Breast epithelium (tissue), 3 donors: ENCODE measurements at regions not wholly inside any gene's neighbourhood (a gene's known extent, or its start where the extent isn't known, plus 50 kb on each side); places are given as distances from the start of the nearest gene placed in this dataset.

ENCODE experiments used
- CTCF ChIP-seq, 3 donors: fragments of 450-650 bp; IDR thresholded peaks; one replicate each; pipeline ENCODE4 v1.5.1; 2016 to 2017; ENCODE audit warnings: antibody characterized with exemption in 3 of 3, mild to moderate bottlenecking in 3 of 3, moderate library complexity in 3 of 3
- POLR2A ChIP-seq: fragments of 450-650 bp; IDR thresholded peaks from one replicate; pipeline ENCODE4 v1.6.1; 2016; ENCODE audit warnings: antibody characterized with exemption, mild to moderate bottlenecking, moderate library complexity
- POLR2AphosphoS5 ChIP-seq, 3 donors: sonication (generic); formaldehyde crosslinking; IDR thresholded peaks; one replicate each; pipeline ENCODE4 v1.6.1; 2017; ENCODE audit warnings: antibody characterized with exemption in 3 of 3

DNA sequence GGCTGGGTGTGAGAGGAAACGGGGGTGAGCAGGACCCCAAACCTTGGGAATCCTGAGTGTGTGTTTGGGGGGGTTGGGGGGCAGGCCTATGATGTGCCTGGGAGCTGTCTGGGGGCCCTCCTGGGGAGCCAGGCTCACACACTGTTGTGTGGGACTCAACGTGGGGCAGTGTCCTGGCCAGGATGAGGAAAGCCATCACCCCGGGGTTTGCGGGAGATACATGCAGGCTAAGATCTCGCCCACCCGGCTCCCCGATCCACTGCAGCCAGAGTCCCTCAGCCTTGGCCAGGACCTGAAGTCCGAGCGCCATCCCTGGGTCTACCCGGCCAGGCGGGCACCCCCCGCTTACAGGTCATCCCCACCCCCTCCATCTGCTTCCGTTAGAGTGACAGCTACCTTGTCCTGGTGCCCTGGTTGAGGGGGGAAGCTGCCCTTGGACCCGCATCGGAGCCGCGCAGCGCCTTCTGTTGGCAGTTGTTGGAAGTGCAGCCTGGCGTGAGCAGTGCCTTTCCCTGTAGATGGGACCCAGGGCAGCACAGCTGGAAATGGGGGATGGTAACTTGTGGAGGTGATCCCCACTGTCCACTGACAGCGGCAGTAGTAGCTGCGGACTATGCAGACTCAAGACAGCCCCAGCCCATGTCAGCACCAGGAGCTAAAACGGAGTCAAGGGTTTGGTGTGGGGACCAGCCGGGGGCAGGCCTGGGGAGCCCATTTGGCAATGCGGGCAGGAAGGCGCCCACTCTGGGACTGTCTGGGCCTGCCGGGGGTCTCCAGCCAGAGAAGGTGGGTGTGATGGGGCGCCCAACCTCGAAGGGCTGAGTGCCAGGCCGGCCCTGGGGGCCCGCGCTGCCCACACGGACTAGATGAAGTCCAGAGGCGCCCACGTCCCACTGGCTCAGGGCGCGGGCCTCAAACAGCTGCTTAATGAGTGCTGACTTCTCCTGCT is 885.6 kb upstream of the ZNF722 start:
- TF ChIP-seq CTCF (IDR thresholded peaks at IDR 0.05) (no peak), POLR2A (no peak), POLR2AphosphoS5 (IDR thresholded peaks at IDR 0.05) (no peak)
